ENCODE measurements at regions not wholly inside any gene's neighbourhood (a gene's known extent, or its start where the extent isn't known, plus 50 kb on each side); places are given as distances from the start of the nearest gene placed in this dataset.

- no peak for TF ChIP-seq CTCF (IDR thresholded peaks at IDR 0.05)
- no peak for TF ChIP-seq CREB1 (CRISPR knock-in tag; IDR thresholded peaks at IDR 0.05)
- TF ChIP-seq ZNF138 (CRISPR knock-in tag; conservative IDR thresholded peaks at IDR 0.05) = no peak
- TF ChIP-seq USF2 (CRISPR knock-in tag; IDR thresholded peaks at IDR 0.05) = no peak
- no peak for TF ChIP-seq NR2C2 (CRISPR knock-in tag; IDR thresholded peaks at IDR 0.05)
- no peak for TF ChIP-seq ETV6 (CRISPR knock-in tag; IDR thresholded peaks at IDR 0.05)
- TF ChIP-seq TCF7 (CRISPR knock-in tag; IDR thresholded peaks at IDR 0.05; ENCODE audit: low read depth) = no peak
- no peak for TF ChIP-seq ZNF263 (CRISPR knock-in tag; IDR thresholded peaks at IDR 0.05; ENCODE audit: low read depth)
- no peak for TF ChIP-seq TEAD4 (CRISPR knock-in tag; IDR thresholded peaks at IDR 0.05)
- TF ChIP-seq JUN (CRISPR knock-in tag; IDR thresholded peaks at IDR 0.05) = no peak
- no peak for TF ChIP-seq ZNF423 (CRISPR knock-in tag; IDR thresholded peaks at IDR 0.05)
- TF ChIP-seq CBFB (CRISPR knock-in tag; IDR thresholded peaks at IDR 0.05; ENCODE audit: low read depth) = no peak
Observed at GRCh38 chr7:47145982-47146381, 435.9 kb downstream of the TNS3 start.
